DMS153 treated with DMSO at 0.1 percent for 48 hours (cell line): ENCODE measurements at regions not wholly inside any gene's neighbourhood (a gene's known extent, or its start where the extent isn't known, plus 50 kb on each side); places are given as distances from the start of the nearest gene placed in this dataset.

Experiments used
- DNase-seq: peaks from one replicate; lab custom pipeline; 2025; ENCODE audit not compliant: unreplicated experiment; lab: John Stamatoyannopoulos, UW

GRCh38 chr11:43545610-43546009 lies 134.9 kb upstream of the HSD17B12 start:
- no peak for DNase-seq

- no peak for DNase-seq
Measured at GRCh38 chr11:43546561-43547429, 133.7 kb upstream of the HSD17B12 start.

GRCh38 chr11:43547430-43547831 lies 133.1 kb upstream of the HSD17B12 start:
- DNase-seq: no peak

- DNase-seq: no peak
Measured at GRCh38 chr11:43547889-43548381, 132.6 kb upstream of the HSD17B12 start.

GRCh38 chr11:43548916-43549315 lies 131.6 kb upstream of the HSD17B12 start:
- DNase-seq: no peak

GRCh38 chr11:43549624-43550023 lies 130.9 kb upstream of the HSD17B12 start:
- no peak for DNase-seq

GRCh38 chr11:43550714-43551113 lies 129.8 kb upstream of the HSD17B12 start:
- no peak for DNase-seq

- no peak for DNase-seq
Measured at GRCh38 chr11:43554148-43554473, 126.4 kb upstream of the HSD17B12 start.

GRCh38 chr11:43555186-43555585 lies 125.4 kb upstream of the HSD17B12 start:
- no peak for DNase-seq

GRCh38 chr11:43555816-43556611 lies 124.5 kb upstream of the HSD17B12 start:
- DNase-seq: no peak

GRCh38 chr11:43556612-43557375 lies 123.7 kb upstream of the HSD17B12 start:
- DNase-seq: no peak

- no peak for DNase-seq
Measured at GRCh38 chr11:43557553-43558110, 122.9 kb upstream of the HSD17B12 start.

- no peak for DNase-seq
Measured at GRCh38 chr11:43558146-43558545, 122.4 kb upstream of the HSD17B12 start.

- no peak for DNase-seq
Measured at GRCh38 chr11:43558556-43559127, 121.9 kb upstream of the HSD17B12 start.

GRCh38 chr11:43561832-43562231 lies 118.7 kb upstream of the HSD17B12 start:
- DNase-seq: no peak

- peak; percentile 59 for DNase-seq
Measured at GRCh38 chr11:43567396-43567975, 113.1 kb upstream of the HSD17B12 start.

- no peak for DNase-seq
Measured at GRCh38 chr11:43573233-43573632, 107.3 kb upstream of the HSD17B12 start.

GRCh38 chr11:43573873-43574272 lies 106.7 kb upstream of the HSD17B12 start:
- no peak for DNase-seq

GRCh38 chr11:43574411-43574810 lies 106.1 kb upstream of the HSD17B12 start:
- DNase-seq: no peak
